Loucy (cell line): ENCODE measurements at regions not wholly inside any gene's neighbourhood (a gene's known extent, or its start where the extent isn't known, plus 50 kb on each side); places are given as distances from the start of the nearest gene placed in this dataset.

ENCODE experiments used
- H2AFZ ChIP-seq: fragments of 200-600 bp; sonication (generic); 2 replicates; pipeline ENCODE4 v1.6.0; 2016; ENCODE audit warnings: antibody characterized with exemption, mild to moderate bottlenecking, low read length, moderate library complexity
- H3F3A ChIP-seq: fragments of 200-600 bp; 2 replicates; pipeline ENCODE4 v1.6.0; 2016; ENCODE audit warnings: antibody characterized with exemption, low read depth, mild to moderate bottlenecking
- H3K27me3 ChIP-seq: fragments of 200-600 bp; sonication (generic); 2 replicates; pipeline ENCODE4 v1.6.1; 2014; ENCODE audit warnings: low read length, mild to moderate bottlenecking; ENCODE audit not compliant: insufficient read depth, poor library complexity, severe bottlenecking
- H3K36me3 ChIP-seq: fragments of 200-600 bp; sonication (generic); 2 replicates; pipeline ENCODE4 v1.6.1; 2016; ENCODE audit warnings: low read length; ENCODE audit not compliant: insufficient read depth
- H3K4me1 ChIP-seq: fragments of 200-600 bp; sonication (generic); 2 replicates; pipeline ENCODE4 v1.5.1; 2014; ENCODE audit warnings: low read length, mild to moderate bottlenecking; ENCODE audit not compliant: insufficient read depth, poor library complexity, severe bottlenecking
- H3K4me2 ChIP-seq: fragments of 200-600 bp; sonication (generic); 2 replicates; pipeline ENCODE4 v1.6.0; 2014; ENCODE audit warnings: antibody characterized with exemption, low read length, low read depth, mild to moderate bottlenecking; ENCODE audit not compliant: poor library complexity, severe bottlenecking
- H3K4me3 ChIP-seq: fragments of 200-600 bp; sonication (generic); 2 replicates; pipeline ENCODE4 v1.5.1; 2014; ENCODE audit warnings: low read length, mild to moderate bottlenecking, mixed read lengths; ENCODE audit not compliant: poor library complexity, severe bottlenecking
- H3K79me2 ChIP-seq: fragments of 200-600 bp; sonication (generic); 2 replicates; pipeline ENCODE4 v1.6.1; 2014; ENCODE audit warnings: low read length; ENCODE audit not compliant: insufficient read depth
- H3K9ac ChIP-seq: fragments of 200-600 bp; sonication (generic); 2 replicates; pipeline ENCODE4 v1.6.0; 2014; ENCODE audit warnings: mild to moderate bottlenecking, low read depth, low read length, moderate library complexity; ENCODE audit not compliant: poor library complexity, severe bottlenecking
- H3K9me2 ChIP-seq: fragments of 200-600 bp; sonication (generic); replicated peaks from 2 replicates; pipeline ENCODE4 v1.6.1; 2016; ENCODE audit warnings: low read depth, low read length, mixed read lengths
- H3K9me3 ChIP-seq: fragments of 200-600 bp; sonication (generic); 2 replicates; pipeline ENCODE4 v1.6.1; 2014; ENCODE audit warnings: mild to moderate bottlenecking, antibody characterized with exemption, low read length, low read depth; ENCODE audit not compliant: insufficient read depth
- H4K20me1 ChIP-seq: fragments of 200-600 bp; sonication (generic); 2 replicates; pipeline ENCODE4 v1.6.0; 2014; ENCODE audit warnings: antibody characterized with exemption, low read length, mild to moderate bottlenecking; ENCODE audit not compliant: insufficient read depth, poor library complexity, severe bottlenecking
- CTCF ChIP-seq: fragments of 200-600 bp; sonication (generic); conservative IDR thresholded peaks from 2 replicates; pipeline ENCODE4 v1.5.1; 2014; ENCODE audit warnings: mild to moderate bottlenecking, antibody characterized with exemption, low read length
- EZH2phosphoT487 ChIP-seq: fragments of 200-600 bp; IDR thresholded peaks from 2 replicates; pipeline ENCODE4 v1.6.1; 2018; ENCODE audit warnings: antibody characterized with exemption, mild to moderate bottlenecking, moderate library complexity, borderline replicate concordance

- Histone ChIP-seq H3K27me3 (no peaks in the 10 kb centered on the region), H3K4me2 (no peak overlapping the region), H3F3A (no peaks in the 10 kb centered on the region), H3K4me3 (no peak overlapping the region), H3K79me2 (no peaks in the 10 kb centered on the region), H2AFZ (no peak overlapping the region), H3K9ac (no peak overlapping the region), H3K36me3 (no peaks in the 10 kb centered on the region), H3K9me2 (no peaks in the 10 kb centered on the region), H4K20me1 (no peaks in the 10 kb centered on the region), H3K4me1 (no peaks in the 10 kb centered on the region), H3K9me3 (no peaks in the 10 kb centered on the region)
- no peak for TF ChIP-seq EZH2phosphoT487
- TF ChIP-seq CTCF: no peak
Measured at GRCh38 chr9:11107196-11107595, 494.4 kb upstream of the PTPRD start.

- Histone ChIP-seq H3K9ac (no peak overlapping the region), H2AFZ (no peak overlapping the region), H3F3A (no peaks in the 10 kb centered on the region), H3K79me2 (no peaks in the 10 kb centered on the region), H3K4me3 (no peak overlapping the region), H3K27me3 (no peaks in the 10 kb centered on the region), H3K9me3 (no peaks in the 10 kb centered on the region), H3K9me2 (no peaks in the 10 kb centered on the region), H4K20me1 (no peaks in the 10 kb centered on the region), H3K36me3 (no peaks in the 10 kb centered on the region), H3K4me1 (no peaks in the 10 kb centered on the region), H3K4me2 (no peak overlapping the region)
- no peak for TF ChIP-seq CTCF
- no peak for TF ChIP-seq EZH2phosphoT487
Measured at GRCh38 chr9:11128156-11128555, 515.4 kb upstream of the PTPRD start.

- Histone ChIP-seq H3K4me2 (no peak overlapping the region), H3K4me3 (no peak overlapping the region), H3F3A (no peaks in the 10 kb centered on the region), H3K9ac (no peak overlapping the region), H3K27me3 (no peaks in the 10 kb centered on the region), H3K9me3 (no peaks in the 10 kb centered on the region), H3K9me2 (no peaks in the 10 kb centered on the region), H3K79me2 (no peaks in the 10 kb centered on the region), H2AFZ (no peak overlapping the region), H3K36me3 (no peaks in the 10 kb centered on the region), H4K20me1 (no peaks in the 10 kb centered on the region), H3K4me1 (no peaks in the 10 kb centered on the region)
- no peak for TF ChIP-seq CTCF
- TF ChIP-seq EZH2phosphoT487: no peak
Measured at GRCh38 chr9:11135851-11136250, 523.0 kb upstream of the PTPRD start.
